SK-N-DZ (cell line): ENCODE measurements at regions not wholly inside any gene's neighbourhood (a gene's known extent, or its start where the extent isn't known, plus 50 kb on each side); places are given as distances from the start of the nearest gene placed in this dataset.
A peak's percentile ranks its signal among the peaks of the same experiment; 100 is the strongest.

ENCODE experiments used
- DNase-seq: peaks from one replicate; pipeline ENCODE4 v3.0.0-alpha.2; 2015; ENCODE audit warnings: low spot score

GRCh38 chr18:23384778-23385736 is 68.0 kb upstream of the RIOK3 start:
- DNase-seq: no peak

- no peak for DNase-seq
These were observed 66.8 kb upstream of the RIOK3 start for GRCh38 chr18:23386317-23386716.

GRCh38 chr18:23387265-23387664 is 65.8 kb upstream of the RIOK3 start:
- no peak for DNase-seq

- no peak for DNase-seq
These were observed 64.7 kb upstream of the RIOK3 start for GRCh38 chr18:23388357-23388756.

GRCh38 chr18:23391156-23391555 is 61.9 kb upstream of the RIOK3 start:
- DNase-seq: no peak

- DNase-seq: no peak
These were observed 55.2 kb upstream of the RIOK3 start for GRCh38 chr18:23397907-23398306.

DNA sequence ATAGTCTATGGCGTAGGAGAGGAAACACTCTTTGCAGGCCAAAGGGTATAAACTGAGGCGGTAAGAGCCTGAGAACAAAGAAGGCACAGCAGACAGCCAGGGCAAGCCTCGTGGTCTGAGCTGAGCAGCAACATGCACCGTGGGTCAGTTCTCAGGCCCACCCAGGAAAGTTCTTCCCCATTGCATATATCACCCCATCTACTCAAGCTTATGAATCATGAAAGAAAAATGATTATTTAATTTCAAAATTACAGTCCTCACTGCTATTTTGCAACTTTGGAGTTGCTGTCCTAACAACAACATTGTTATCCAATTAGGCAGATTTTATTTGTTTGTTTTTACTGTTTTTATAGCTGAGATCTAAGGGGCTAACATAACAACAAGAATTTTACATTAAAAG is 54.7 kb upstream of the RIOK3 start:
- no peak for DNase-seq

DNA sequence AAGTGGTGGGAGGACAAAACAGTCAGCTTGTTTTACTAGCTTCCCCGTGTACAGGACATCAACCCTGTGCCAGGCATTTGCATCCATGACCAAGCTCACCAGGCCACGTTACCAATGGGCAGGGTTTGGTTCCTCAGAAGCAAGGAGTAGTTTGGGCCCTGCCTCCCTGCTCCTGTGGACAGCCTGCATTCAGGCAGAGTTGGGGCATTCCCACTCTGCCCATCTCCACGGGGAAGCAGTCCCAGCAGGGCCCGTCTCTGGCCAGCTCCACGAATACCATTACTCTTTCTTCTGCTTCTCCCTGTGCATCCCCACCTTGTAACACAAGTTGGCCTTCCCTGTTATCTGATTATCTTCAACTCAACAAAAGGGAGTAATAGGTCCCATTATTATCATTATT is 54.0 kb upstream of the RIOK3 start:
- DNase-seq: no peak

- no peak for DNase-seq
These were observed 52.2 kb upstream of the RIOK3 start for GRCh38 chr18:23400918-23401317.

DNA sequence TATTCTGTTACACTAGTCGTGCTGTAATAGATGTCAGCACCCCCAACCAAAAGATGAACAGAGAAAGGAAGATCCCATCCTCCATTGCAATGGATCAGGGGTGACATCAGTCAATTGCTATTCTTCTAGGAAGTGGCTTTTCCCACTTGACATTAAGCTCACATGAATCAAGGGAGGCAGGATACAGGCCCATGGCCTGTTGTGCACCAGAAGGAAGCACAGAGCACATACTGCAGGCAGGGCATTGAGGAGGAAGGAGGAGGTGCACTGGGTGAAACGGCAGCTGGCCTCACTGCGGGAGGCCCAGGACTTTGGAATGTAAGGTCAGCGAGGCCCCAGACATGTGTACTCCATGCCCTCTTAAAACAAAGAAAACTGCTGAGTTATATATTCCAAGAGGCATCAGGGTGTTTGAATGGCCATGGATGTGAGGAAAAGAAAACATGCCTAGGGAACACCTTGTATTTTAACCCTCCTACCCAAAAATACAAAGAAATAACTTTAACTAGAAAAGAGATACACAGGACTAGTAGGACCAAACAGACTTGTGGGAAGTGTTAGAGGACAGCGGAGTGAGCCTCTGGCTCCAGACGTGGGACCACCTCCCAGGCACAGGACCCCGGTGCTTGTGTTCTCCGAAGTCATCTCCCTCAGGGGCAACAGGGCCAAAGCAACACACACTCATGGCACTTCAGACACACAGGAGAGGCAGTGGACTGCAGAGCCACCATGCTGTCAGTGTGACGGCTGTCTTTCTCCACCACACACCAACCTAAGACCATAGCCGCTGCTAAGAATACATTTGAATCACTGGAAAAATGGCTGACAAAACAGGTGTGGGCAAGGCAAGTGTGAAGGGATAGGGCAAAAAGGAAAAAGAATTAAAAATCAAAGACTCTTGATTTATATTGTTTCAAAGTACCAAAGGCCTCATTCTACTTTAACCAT is 51.4 kb upstream of the RIOK3 start:
- DNase-seq: peak; percentile 51
